ENCODE measurements at regions not wholly inside any gene's neighbourhood (a gene's known extent, or its start where the extent isn't known, plus 50 kb on each side); places are given as distances from the start of the nearest gene placed in this dataset.

- Histone ChIP-seq H3K27me3 (no peaks in the 10 kb centered on the region), H3K36me3 (no peaks in the 10 kb centered on the region), H3K4me3 (no peak overlapping the region), H3K9me3 (no peaks in the 10 kb centered on the region), H3K27ac (no peak overlapping the region), H3K4me1 (no peaks in the 10 kb centered on the region)
- intact Hi-C loops (cut with DNase I) = no loop called here
- DNase-seq = no peak
- 13% methylated on average over 1 of the region's 1 CpG for WGBS, 2 donors
- TF ChIP-seq POLR2A (IDR thresholded peaks at IDR 0.05) = no peak
- no peak for TF ChIP-seq CTCF (IDR thresholded peaks at IDR 0.05)
Measured at GRCh38 chr2:153354377-153354776, 124.2 kb downstream of the RPRM start.

- TF ChIP-seq POLR2A (IDR thresholded peaks at IDR 0.05) = no peak
- TF ChIP-seq CTCF (IDR thresholded peaks at IDR 0.05) = no peak
- Histone ChIP-seq H3K4me3 (no peak overlapping the region), H3K27ac (no peak overlapping the region), H3K4me1 (no peaks in the 10 kb centered on the region), H3K27me3 (no peaks in the 10 kb centered on the region), H3K36me3 (no peaks in the 10 kb centered on the region), H3K9me3 (no peaks in the 10 kb centered on the region)
- DNase-seq = no peak
- 47 to 62% methylated on average over 4 of the region's 4 CpGs for WGBS, 2 donors
- intact Hi-C loops (cut with DNase I) = no loop called here
Measured at GRCh38 chr2:153349603-153350002, 129.0 kb downstream of the RPRM start.

GRCh38 chr2:153347818-153348495 lies 130.6 kb downstream of the RPRM start:
- no peak overlapping the region for H3K27ac ChIP-seq
- TF ChIP-seq POLR2A (IDR thresholded peaks at IDR 0.05) (no peak), CTCF (IDR thresholded peaks at IDR 0.05) (no peak)
- no peaks in the 10 kb centered on the region for H3K9me3 ChIP-seq
- DNase-seq = no peak
- H3K27me3 ChIP-seq = no peaks in the 10 kb centered on the region
- H3K4me3 ChIP-seq = no peak overlapping the region
- no peaks in the 10 kb centered on the region for H3K4me1 ChIP-seq
- intact Hi-C loops (cut with DNase I) = no loop called here
- H3K36me3 ChIP-seq = no peaks in the 10 kb centered on the region
- WGBS, 2 donors = 30 to 69% methylated on average over 2 of the region's 2 CpGs

- H3K9me3 ChIP-seq = no peaks in the 10 kb centered on the region
- TF ChIP-seq CTCF (IDR thresholded peaks at IDR 0.05) = no peak
- no peak for TF ChIP-seq POLR2A (IDR thresholded peaks at IDR 0.05)
- no peaks in the 10 kb centered on the region for H3K36me3 ChIP-seq
- H3K27me3 ChIP-seq = no peaks in the 10 kb centered on the region
- no peaks in the 10 kb centered on the region for H3K4me1 ChIP-seq
- DNase-seq = no peak
- no peak overlapping the region for H3K27ac ChIP-seq
- H3K4me3 ChIP-seq = no peak overlapping the region
- intact Hi-C loops (cut with DNase I) = no loop called here
Measured at GRCh38 chr2:153320879-153321278, 157.7 kb downstream of the RPRM start.

GRCh38 chr2:153311432-153311831 lies 167.1 kb downstream of the RPRM start:
- intact Hi-C loops (cut with DNase I) = no loop called here
- no peak for DNase-seq
- no peak overlapping the region for H3K4me3 ChIP-seq
- no peaks in the 10 kb centered on the region for H3K4me1 ChIP-seq
- TF ChIP-seq CTCF (IDR thresholded peaks at IDR 0.05) (no peak), POLR2A (IDR thresholded peaks at IDR 0.05) (no peak)
- no peak overlapping the region for H3K27ac ChIP-seq
- WGBS, 2 donors = 29 to 45% methylated on average over 7 to 8 of the region's 8 CpGs
- no peaks in the 10 kb centered on the region for H3K36me3 ChIP-seq
- no peaks in the 10 kb centered on the region for H3K9me3 ChIP-seq
- no peaks in the 10 kb centered on the region for H3K27me3 ChIP-seq
